Subcutaneous abdominal adipose tissue (tissue), 5 donors: ENCODE measurements at regions not wholly inside any gene's neighbourhood (a gene's known extent, or its start where the extent isn't known, plus 50 kb on each side); places are given as distances from the start of the nearest gene placed in this dataset.

Experiments used
- H3K27ac ChIP-seq: one replicate; pipeline ENCODE4 v1.7.0; 2013; ENCODE audit warnings: low read depth, mild to moderate bottlenecking, inconsistent platforms, low read length, moderate library complexity
- H3K27me3 ChIP-seq, 5 donors: one replicate each; pipeline ENCODE4 v1.7.0; 2013; ENCODE audit warnings: low read length in 5 of 5, inconsistent platforms in 1 of 5; ENCODE audit not compliant: control insufficient read depth in 5 of 5, insufficient read depth in 4 of 5
- H3K36me3 ChIP-seq, 5 donors: one replicate each; pipeline ENCODE4 v1.7.0; 2013; ENCODE audit warnings: low read length in 5 of 5; ENCODE audit not compliant: control insufficient read depth in 5 of 5, insufficient read depth in 5 of 5
- H3K4me1 ChIP-seq, 5 donors: one replicate each; pipeline ENCODE4 v1.7.0; 2013; ENCODE audit warnings: low read length in 5 of 5, mild to moderate bottlenecking in 3 of 5, moderate library complexity in 1 of 5; ENCODE audit not compliant: control insufficient read depth in 5 of 5, insufficient read depth in 5 of 5
- H3K4me3 ChIP-seq, 5 donors: one replicate each; pipeline ENCODE4 v1.7.0; 2013; ENCODE audit warnings: low read length in 5 of 5, low read depth in 1 of 5
- H3K9ac ChIP-seq, 5 donors: one replicate each; pipeline ENCODE4 v1.7.0; 2013; ENCODE audit warnings: low read length in 5 of 5, mild to moderate bottlenecking in 4 of 5, moderate library complexity in 3 of 5
- H3K9me3 ChIP-seq, 5 donors: one replicate each; pipeline ENCODE4 v1.7.0; 2013; ENCODE audit warnings: low read length in 5 of 5; ENCODE audit not compliant: control insufficient read depth in 5 of 5
- donor health status: healthy.
- donor health status: healthy.
- donor health status: healthy.
- donor health status: healthy.
- donor health status: healthy.

- Histone ChIP-seq H3K4me1 (peaks cover 0 to 6% (median 0%) of the 10 kb centered on the region in 5 donors), H3K27me3 (no peaks in the 10 kb centered on the region), H3K9me3 (peaks cover 2 to 18% (median 13%) of the 10 kb centered on the region in 5 donors), H3K27ac (no peak overlapping the region), H3K4me3 (no peak overlapping the region), H3K9ac (no peak overlapping the region), H3K36me3 (no peaks in the 10 kb centered on the region)
Observed at GRCh38 chr3:127356381-127356780, 68.5 kb upstream of the PRR20G start.

GRCh38 chr3:127354761-127355160 lies 66.9 kb upstream of the PRR20G start:
- Histone ChIP-seq H3K4me3 (no peak overlapping the region), H3K9ac (no peak overlapping the region), H3K36me3 (no peaks in the 10 kb centered on the region), H3K27ac (no peak overlapping the region), H3K27me3 (peaks cover 0 to 7% (median 0%) of the 10 kb centered on the region in 5 donors), H3K4me1 (peaks cover 0 to 6% (median 0%) of the 10 kb centered on the region in 5 donors), H3K9me3 (peaks cover 2 to 16% (median 12%) of the 10 kb centered on the region in 5 donors)

- H3K27ac ChIP-seq: no peak overlapping the region
- peaks cover 0 to 8% (median 0%) of the 10 kb centered on the region in 5 donors for H3K27me3 ChIP-seq
- H3K4me3 ChIP-seq: no peak overlapping the region
- H3K4me1 ChIP-seq: peaks cover 0 to 6% (median 0%) of the 10 kb centered on the region in 5 donors
- no peaks in the 10 kb centered on the region for H3K36me3 ChIP-seq
- H3K9me3 ChIP-seq: peaks cover 2 to 13% (median 10%) of the 10 kb centered on the region in 5 donors
- no peak overlapping the region for H3K9ac ChIP-seq
Observed at GRCh38 chr3:127352612-127353011, 64.8 kb upstream of the PRR20G start.

GRCh38 chr3:127351775-127352350 lies 64.0 kb upstream of the PRR20G start:
- H3K4me3 ChIP-seq: no peak overlapping the region
- peaks cover 0 to 6% (median 0%) of the 10 kb centered on the region in 5 donors for H3K4me1 ChIP-seq
- no peak overlapping the region for H3K27ac ChIP-seq
- no peak overlapping the region for H3K9ac ChIP-seq
- H3K9me3 ChIP-seq: peaks cover 2 to 9% (median 8%) of the 10 kb centered on the region in 5 donors
- H3K36me3 ChIP-seq: no peaks in the 10 kb centered on the region
- peaks cover 0 to 8% (median 2%) of the 10 kb centered on the region in 5 donors for H3K27me3 ChIP-seq

- Histone ChIP-seq H3K4me1 (peaks cover 0 to 6% (median 0%) of the 10 kb centered on the region in 5 donors), H3K9ac (no peak overlapping the region), H3K27ac (no peak overlapping the region), H3K4me3 (no peak overlapping the region), H3K36me3 (no peaks in the 10 kb centered on the region), H3K9me3 (peaks cover 0 to 4% (median 3%) of the 10 kb centered on the region in 5 donors), H3K27me3 (peaks cover 0 to 8% (median 2%) of the 10 kb centered on the region in 5 donors)
Observed at GRCh38 chr3:127351321-127351720, 63.5 kb upstream of the PRR20G start.

GRCh38 chr3:127350172-127351050 lies 62.6 kb upstream of the PRR20G start:
- Histone ChIP-seq H3K4me1 (peaks cover 0 to 6% (median 0%) of the 10 kb centered on the region in 5 donors), H3K36me3 (no peaks in the 10 kb centered on the region), H3K27ac (no peak overlapping the region), H3K9ac (no peak overlapping the region), H3K9me3 (no peaks in the 10 kb centered on the region), H3K4me3 (no peak overlapping the region), H3K27me3 (peaks cover 0 to 10% (median 2%) of the 10 kb centered on the region in 5 donors)

- H3K9ac ChIP-seq: no peak overlapping the region
- H3K36me3 ChIP-seq: no peaks in the 10 kb centered on the region
- H3K9me3 ChIP-seq: no peaks in the 10 kb centered on the region
- H3K27me3 ChIP-seq: peaks cover 0 to 10% (median 2%) of the 10 kb centered on the region in 5 donors
- H3K27ac ChIP-seq: no peak overlapping the region
- peaks cover 0 to 6% (median 0%) of the 10 kb centered on the region in 5 donors for H3K4me1 ChIP-seq
- H3K4me3 ChIP-seq: no peak overlapping the region
Observed at GRCh38 chr3:127349501-127350171, 61.8 kb upstream of the PRR20G start.

- H3K9me3 ChIP-seq: no peaks in the 10 kb centered on the region
- no peak overlapping the region for H3K4me3 ChIP-seq
- no peaks in the 10 kb centered on the region for H3K4me1 ChIP-seq
- no peak overlapping the region for H3K27ac ChIP-seq
- peaks cover 7 to 32% (median 20%) of the 10 kb centered on the region in 5 donors for H3K27me3 ChIP-seq
- H3K9ac ChIP-seq: no peak overlapping the region
- no peaks in the 10 kb centered on the region for H3K36me3 ChIP-seq
Observed at GRCh38 chr3:127342735-127343134, 54.9 kb upstream of the PRR20G start.

- Histone ChIP-seq H3K27ac (no peak overlapping the region), H3K36me3 (no peaks in the 10 kb centered on the region), H3K9ac (no peak overlapping the region), H3K27me3 (peaks cover 21 to 48% (median 34%) of the 10 kb centered on the region in 5 donors), H3K4me3 (no peak overlapping the region), H3K9me3 (no peaks in the 10 kb centered on the region), H3K4me1 (no peaks in the 10 kb centered on the region)
Observed at GRCh38 chr3:127339928-127340861, 52.3 kb upstream of the PRR20G start.
